ENCODE measurements at regions not wholly inside any gene's neighbourhood (a gene's known extent, or its start where the extent isn't known, plus 50 kb on each side); places are given as distances from the start of the nearest gene placed in this dataset.

DNA sequence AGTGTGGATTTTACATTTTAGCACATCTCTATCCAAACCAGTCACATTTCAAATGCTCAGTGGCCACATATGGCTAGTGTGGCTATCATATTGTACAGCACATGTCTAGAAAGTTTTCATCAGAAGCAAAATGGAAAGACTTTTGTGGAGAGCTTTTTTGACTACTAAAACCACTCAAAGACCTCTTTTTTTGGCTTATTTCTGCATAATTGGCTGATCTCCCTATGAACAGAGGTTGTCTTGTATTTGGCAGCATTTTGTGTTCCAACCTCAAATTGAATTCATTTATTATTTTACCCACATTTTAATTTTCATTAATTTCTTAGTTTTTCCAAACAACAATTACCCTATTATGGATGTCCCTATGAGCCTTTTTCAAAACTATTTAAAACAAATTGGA lies 395.7 kb downstream of the TLE1 start:
- POLR2A ChIA-PET = no interaction called here
- H3K27ac Mint-ChIP-seq = no peak overlapping the region
- H3K36me3 Mint-ChIP-seq (ENCODE audit: low read depth) = no peaks in the 10 kb centered on the region
- no peaks in the 10 kb centered on the region for H3K27me3 Mint-ChIP-seq
- H3K36me3 ChIP-seq (ENCODE audit: insufficient read depth, low read length) = no peaks in the 10 kb centered on the region
- no peak overlapping the region for H3K4me3 ChIP-seq (ENCODE audit: low read length)
- peaks cover 0 to 15% of the 10 kb centered on the region in 2 experiments for H3K9me3 ChIP-seq (ENCODE audit: control insufficient read depth in 1 of 2, insufficient read depth in 1 of 2, low read length in 2 of 2)
- ATAC-seq (ENCODE audit: poor library complexity) (no peak), DNase-seq (no peak)
- no peaks in the 10 kb centered on the region for H3K4me1 ChIP-seq (ENCODE audit: insufficient read depth, low read length)
- no peak overlapping the region for H3K4me3 Mint-ChIP-seq
- H3K27ac ChIP-seq (ENCODE audit: low read depth in 1 of 2, low read length in 2 of 2) = no peak overlapping the region
- intact Hi-C loops (cut with DNase I, micrococcal nuclease) = no loop called here
- H3K9me3 Mint-ChIP-seq = peaks cover 6% of the 10 kb centered on the region
- CTCF ChIA-PET = no interaction called here
- TF ChIP-seq, protein P1, sequence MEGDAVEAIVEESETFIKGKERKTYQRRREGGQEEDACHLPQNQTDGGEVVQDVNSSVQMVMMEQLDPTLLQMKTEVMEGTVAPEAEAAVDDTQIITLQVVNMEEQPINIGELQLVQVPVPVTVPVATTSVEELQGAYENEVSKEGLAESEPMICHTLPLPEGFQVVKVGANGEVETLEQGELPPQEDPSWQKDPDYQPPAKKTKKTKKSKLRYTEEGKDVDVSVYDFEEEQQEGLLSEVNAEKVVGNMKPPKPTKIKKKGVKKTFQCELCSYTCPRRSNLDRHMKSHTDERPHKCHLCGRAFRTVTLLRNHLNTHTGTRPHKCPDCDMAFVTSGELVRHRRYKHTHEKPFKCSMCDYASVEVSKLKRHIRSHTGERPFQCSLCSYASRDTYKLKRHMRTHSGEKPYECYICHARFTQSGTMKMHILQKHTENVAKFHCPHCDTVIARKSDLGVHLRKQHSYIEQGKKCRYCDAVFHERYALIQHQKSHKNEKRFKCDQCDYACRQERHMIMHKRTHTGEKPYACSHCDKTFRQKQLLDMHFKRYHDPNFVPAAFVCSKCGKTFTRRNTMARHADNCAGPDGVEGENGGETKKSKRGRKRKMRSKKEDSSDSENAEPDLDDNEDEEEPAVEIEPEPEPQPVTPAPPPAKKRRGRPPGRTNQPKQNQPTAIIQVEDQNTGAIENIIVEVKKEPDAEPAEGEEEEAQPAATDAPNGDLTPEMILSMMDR (IDR thresholded peaks at IDR 0.05) = no peak
- H3K4me1 Mint-ChIP-seq (ENCODE audit: low read depth) = no peaks in the 10 kb centered on the region
- no peaks in the 10 kb centered on the region for H3K27me3 ChIP-seq (ENCODE audit: control insufficient read depth in 1 of 2, insufficient read depth in 2 of 2, low read length in 2 of 2)

DNA sequence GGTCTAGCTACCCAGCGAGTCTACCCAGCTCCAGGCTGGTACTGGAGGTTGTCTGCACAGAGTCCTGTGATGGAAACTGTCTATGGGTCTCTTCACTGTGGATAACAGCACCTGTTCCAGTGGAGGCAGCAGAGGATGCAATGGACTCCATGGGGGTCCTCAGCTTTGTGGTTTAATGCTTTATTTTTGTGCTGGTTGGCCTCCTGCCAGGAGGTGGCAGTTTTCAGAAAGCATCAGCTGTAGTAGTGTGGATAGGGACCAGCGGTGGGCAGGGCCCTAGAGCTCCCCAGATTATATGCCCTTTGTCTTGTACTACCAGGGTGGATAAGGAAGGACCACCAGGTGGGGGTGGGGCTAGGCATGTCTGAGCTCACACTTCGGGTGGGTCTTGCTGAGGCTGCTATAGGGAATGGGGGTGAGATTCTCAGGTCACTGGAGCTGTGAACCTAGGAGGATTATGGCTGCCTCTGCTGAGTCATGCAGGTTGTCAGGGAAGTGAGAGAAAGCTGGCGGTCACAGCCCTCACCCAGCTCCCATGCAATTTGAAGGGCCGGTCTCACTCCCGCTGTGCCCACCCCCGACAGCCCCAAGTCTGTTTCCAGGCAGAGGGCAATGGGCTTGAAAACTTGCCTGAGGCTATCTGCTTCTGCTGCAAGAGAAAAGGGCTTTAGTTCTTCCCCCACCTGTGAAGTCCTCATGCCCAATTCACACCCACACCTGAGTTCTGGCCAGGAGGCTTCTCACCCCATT lies 397.1 kb downstream of the TLE1 start:
- no peak for DNase-seq
- H3K36me3 ChIP-seq (ENCODE audit: insufficient read depth, low read length) = no peaks in the 10 kb centered on the region
- POLR2A ChIA-PET = no interaction called here
- H3K4me1 ChIP-seq (ENCODE audit: insufficient read depth, low read length) = no peaks in the 10 kb centered on the region
- CTCF ChIA-PET = no interaction called here
- intact Hi-C loops (cut with DNase I, micrococcal nuclease) = no loop called here
- no peaks in the 10 kb centered on the region for H3K27me3 Mint-ChIP-seq
- H3K27ac ChIP-seq (ENCODE audit: low read depth in 1 of 2, low read length in 2 of 2) = no peak overlapping the region
- no peaks in the 10 kb centered on the region for H3K4me1 Mint-ChIP-seq (ENCODE audit: low read depth)
- no peak overlapping the region for H3K27ac Mint-ChIP-seq
- ATAC-seq (ENCODE audit: poor library complexity) = no peak
- no peaks in the 10 kb centered on the region for H3K36me3 Mint-ChIP-seq (ENCODE audit: low read depth)
- H3K4me3 ChIP-seq (ENCODE audit: low read length) = no peak overlapping the region
- H3K9me3 Mint-ChIP-seq = peaks cover 14% of the 10 kb centered on the region
- H3K9me3 ChIP-seq (ENCODE audit: control insufficient read depth in 1 of 2, insufficient read depth in 1 of 2, low read length in 2 of 2) = peaks cover 0 to 15% of the 10 kb centered on the region in 2 experiments
- TF ChIP-seq, protein P1 (IDR thresholded peaks at IDR 0.05) = no peak
- H3K4me3 Mint-ChIP-seq = no peak overlapping the region
- H3K27me3 ChIP-seq (ENCODE audit: control insufficient read depth in 1 of 2, insufficient read depth in 2 of 2, low read length in 2 of 2) = no peaks in the 10 kb centered on the region

DNA sequence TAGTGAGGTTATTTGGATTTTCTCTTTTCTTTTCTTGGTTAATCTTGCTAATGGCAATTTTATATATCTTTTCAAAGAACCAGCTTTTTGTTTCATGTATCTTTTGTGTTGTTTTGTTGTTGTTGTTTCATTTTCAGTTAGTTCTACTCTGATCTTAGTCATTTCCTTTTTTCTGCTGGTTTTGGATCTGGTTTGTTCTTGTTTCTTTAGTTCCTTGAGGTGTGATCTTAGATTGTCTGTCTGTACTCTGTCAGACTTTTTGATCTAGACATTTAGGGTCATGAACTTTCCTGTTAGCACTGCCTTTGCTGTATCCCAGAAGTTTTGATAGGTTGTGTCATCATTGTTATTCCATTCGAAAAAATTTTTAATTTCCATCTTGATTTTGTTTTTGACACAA lies 399.7 kb downstream of the TLE1 start:
- Mint-ChIP-seq H3K9me3 (peaks cover 20% of the 10 kb centered on the region), H3K27ac (no peak overlapping the region), H3K36me3 (ENCODE audit: low read depth) (no peaks in the 10 kb centered on the region), H3K4me3 (no peak overlapping the region), H3K4me1 (ENCODE audit: low read depth) (no peaks in the 10 kb centered on the region), H3K27me3 (no peaks in the 10 kb centered on the region)
- Histone ChIP-seq H3K4me1 (ENCODE audit: insufficient read depth, low read length) (no peaks in the 10 kb centered on the region), H3K27ac (ENCODE audit: low read depth in 1 of 2, low read length in 2 of 2) (no peak overlapping the region), H3K9me3 (ENCODE audit: control insufficient read depth in 1 of 2, insufficient read depth in 1 of 2, low read length in 2 of 2) (peaks cover 0 to 14% of the 10 kb centered on the region in 2 experiments), H3K36me3 (ENCODE audit: insufficient read depth, low read length) (no peaks in the 10 kb centered on the region), H3K27me3 (ENCODE audit: control insufficient read depth in 1 of 2, insufficient read depth in 2 of 2, low read length in 2 of 2) (no peaks in the 10 kb centered on the region), H3K4me3 (ENCODE audit: low read length) (no peak overlapping the region)
- no peak for ATAC-seq (ENCODE audit: poor library complexity)
- DNase-seq = no peak
- ChIA-PET POLR2A (no interaction called here), CTCF (no interaction called here)
- intact Hi-C loops (cut with DNase I, micrococcal nuclease) = no loop called here
- TF ChIP-seq, protein P1 (IDR thresholded peaks at IDR 0.05) = no peak

Measured in CD4-positive, alpha-beta T cell (primary cell).